Activated CD4-positive, CD25-positive, alpha-beta regulatory T cell treated with anti-CD3 and anti-CD28 coated beads, Interleukin-2, amount 50 U/mL, for 16 hours (primary cell): ENCODE measurements at regions not wholly inside any gene's neighbourhood (a gene's known extent, or its start where the extent isn't known, plus 50 kb on each side); places are given as distances from the start of the nearest gene placed in this dataset.

Source experiments
- DNase-seq: peaks from one replicate; pipeline ENCODE4 v3.0.0-alpha.2; 2020; ENCODE audit warnings: low read depth, low spot score

DNA sequence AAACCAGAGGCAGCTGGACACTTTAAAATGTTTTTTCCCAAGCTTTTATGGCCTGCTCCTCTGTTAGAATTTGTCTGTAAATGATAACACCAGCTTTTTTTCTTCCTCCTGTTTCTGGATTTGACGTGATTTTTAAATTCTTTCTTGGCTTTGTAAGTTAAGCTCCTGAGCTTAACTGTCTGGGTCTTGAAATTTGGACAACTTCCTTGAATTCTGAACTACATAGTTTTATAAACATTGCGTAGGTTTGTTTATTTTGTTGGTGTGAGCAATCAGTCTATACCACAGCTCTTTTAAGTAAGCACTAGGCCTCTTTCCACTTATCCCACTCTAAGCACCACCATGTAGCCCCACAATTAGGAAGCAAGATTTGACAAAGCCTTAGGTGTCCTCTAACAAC is 144.4 kb upstream of the GUCY1A1 start:
- DNase-seq: no peak

DNA sequence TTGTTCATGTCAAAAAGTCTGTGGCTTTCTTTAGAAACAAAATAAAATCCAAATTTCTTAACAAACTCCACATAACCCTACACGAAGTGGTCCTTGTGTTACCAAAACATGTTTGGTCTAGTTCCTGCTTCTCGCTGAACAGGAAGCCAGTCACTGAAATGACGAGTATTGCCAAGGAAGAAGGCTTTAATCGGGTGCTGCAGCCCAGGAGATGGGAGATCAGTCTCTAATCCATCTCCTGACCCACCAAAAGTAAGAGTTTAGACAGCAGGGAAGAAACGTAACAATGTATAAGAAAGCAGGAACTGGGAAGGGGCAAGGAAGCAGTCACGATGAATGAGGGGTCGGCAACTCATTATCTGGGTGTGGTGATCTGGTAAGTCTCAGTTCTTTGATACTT is 144.6 kb upstream of the MAP9 start:
- no peak for DNase-seq

DNA sequence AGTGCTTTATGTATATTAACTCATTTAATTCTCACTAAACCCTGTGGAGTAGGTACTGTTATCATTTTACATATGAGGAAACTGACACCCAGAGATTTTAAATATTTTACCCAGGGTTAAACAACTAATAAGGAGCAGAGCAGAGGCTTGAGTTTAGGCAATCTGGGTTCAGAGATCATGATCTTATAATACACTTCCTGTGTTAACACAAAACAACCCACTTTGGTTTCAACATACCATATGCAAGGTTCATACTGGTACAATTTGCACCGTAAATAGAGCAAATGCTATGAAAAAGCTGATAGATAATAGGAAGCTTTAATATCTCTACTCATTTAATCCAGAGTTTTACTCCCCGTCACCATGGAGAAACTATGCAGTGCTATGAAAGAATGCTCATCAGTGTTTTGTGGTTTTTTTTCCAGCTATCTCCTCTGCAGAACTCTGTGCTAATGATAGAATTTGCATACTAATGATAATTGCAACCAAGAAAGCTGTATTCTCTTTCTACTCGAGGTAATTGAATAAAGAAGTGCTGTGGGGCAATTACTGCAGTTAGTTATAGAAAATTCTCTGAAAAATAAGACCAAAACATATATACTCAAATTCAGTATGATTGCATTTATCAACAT is 138.8 kb upstream of the MAP9 start:
- DNase-seq: no peak

- no peak for DNase-seq
Observed at GRCh38 chr4:155514628-155515027, 137.9 kb upstream of the MAP9 start.

- DNase-seq: no peak
Observed at GRCh38 chr4:155512817-155513216, 136.1 kb upstream of the MAP9 start.

GRCh38 chr4:155512046-155512445 is 135.3 kb upstream of the MAP9 start:
- no peak for DNase-seq

GRCh38 chr4:155510771-155511170 is 134.0 kb upstream of the MAP9 start:
- no peak for DNase-seq

- DNase-seq: no peak
Observed at GRCh38 chr4:155509555-155509954, 132.8 kb upstream of the MAP9 start.

DNA sequence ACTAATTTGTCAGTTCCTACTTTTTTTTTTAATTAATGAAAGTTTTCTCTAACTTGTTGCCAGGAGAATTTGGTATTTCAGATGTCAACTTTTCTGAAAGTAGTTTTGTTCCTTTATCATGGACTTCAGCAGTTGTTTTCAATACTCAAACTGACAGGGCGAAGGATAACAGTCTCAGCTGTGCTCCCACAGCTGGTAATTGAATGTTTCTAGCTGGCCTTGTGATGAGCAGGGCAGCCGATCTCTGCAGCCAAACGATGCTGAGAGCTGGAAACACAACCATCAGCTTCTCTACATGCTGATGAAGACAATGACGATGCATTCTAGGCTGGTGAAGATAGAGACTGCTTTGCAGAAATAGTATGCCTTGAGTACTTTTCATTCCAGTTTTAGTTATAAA is 130.0 kb upstream of the MAP9 start:
- no peak for DNase-seq

DNA sequence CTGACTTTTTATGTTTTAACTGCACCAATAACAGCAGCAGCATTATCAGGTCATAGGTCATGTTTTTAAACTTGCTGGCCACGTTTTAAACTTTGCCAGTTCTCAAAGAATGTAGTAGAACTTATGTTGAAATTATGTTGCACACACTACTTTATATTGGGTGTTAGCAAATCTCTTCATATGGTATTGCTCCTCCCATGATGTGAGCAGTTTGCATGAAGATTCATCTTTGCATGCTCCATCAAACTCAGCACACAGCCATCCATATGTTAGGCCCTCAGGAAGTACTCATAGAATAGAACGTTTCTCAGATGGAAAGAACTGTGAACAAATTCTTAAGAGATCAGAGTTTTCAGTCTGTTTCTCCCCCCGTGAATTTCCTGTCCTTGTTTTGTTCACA is 128.6 kb upstream of the MAP9 start:
- DNase-seq: no peak

DNA sequence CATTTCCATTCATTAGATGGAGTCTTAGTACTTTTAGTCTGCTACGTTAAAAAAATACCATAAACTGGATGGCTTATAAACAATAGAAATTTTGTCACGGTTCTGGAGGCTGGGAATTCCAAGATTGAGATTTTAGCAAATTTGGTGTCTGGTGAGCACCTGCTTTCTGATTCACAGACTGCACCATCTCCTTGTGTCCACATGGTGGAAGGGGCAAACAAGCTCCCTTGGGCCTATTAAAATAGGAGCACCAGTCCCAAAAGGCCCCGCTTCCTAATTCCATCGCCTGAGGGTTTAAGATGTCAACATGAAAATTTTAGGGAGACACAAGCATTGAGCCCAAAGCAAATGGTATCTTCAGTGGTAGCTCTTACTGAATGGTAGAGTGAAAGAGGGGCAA is 120.5 kb upstream of the MAP9 start:
- DNase-seq: no peak

- DNase-seq: no peak
Observed at GRCh38 chr4:155496294-155496626, 119.5 kb upstream of the MAP9 start.

- no peak for DNase-seq
Observed at GRCh38 chr4:155495572-155496293, 119.0 kb upstream of the MAP9 start.

DNA sequence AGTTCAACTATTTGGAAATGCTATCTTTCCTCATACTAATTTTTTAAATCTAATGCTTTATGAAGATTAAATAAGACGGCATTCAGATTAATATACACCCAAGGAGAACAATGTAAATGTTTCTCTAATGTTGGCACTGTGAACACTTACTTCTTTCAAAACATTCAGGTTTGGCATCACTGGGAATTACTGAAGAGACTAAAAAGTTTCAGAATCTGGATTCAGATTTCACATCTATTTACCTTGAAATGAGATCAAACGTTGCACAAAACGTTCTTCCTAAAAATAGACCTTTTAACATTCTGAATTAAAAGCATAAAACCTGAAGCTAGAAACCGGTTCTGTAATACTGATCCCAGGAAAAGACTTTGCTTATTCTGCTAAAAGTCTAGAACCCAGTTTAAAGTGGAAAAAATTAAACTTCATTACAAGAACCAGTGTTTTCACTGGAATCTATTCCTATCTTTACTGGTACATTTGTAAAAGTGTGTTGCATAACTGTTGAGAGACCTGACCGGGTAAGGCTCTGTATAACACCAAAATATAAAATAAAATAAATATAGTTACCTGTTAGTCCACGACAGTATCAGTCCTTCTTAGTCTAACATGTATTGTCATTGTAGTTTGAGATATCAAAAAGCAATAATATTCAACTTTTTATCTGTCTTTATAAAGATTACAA is 117.4 kb upstream of the MAP9 start:
- DNase-seq: no peak

DNA sequence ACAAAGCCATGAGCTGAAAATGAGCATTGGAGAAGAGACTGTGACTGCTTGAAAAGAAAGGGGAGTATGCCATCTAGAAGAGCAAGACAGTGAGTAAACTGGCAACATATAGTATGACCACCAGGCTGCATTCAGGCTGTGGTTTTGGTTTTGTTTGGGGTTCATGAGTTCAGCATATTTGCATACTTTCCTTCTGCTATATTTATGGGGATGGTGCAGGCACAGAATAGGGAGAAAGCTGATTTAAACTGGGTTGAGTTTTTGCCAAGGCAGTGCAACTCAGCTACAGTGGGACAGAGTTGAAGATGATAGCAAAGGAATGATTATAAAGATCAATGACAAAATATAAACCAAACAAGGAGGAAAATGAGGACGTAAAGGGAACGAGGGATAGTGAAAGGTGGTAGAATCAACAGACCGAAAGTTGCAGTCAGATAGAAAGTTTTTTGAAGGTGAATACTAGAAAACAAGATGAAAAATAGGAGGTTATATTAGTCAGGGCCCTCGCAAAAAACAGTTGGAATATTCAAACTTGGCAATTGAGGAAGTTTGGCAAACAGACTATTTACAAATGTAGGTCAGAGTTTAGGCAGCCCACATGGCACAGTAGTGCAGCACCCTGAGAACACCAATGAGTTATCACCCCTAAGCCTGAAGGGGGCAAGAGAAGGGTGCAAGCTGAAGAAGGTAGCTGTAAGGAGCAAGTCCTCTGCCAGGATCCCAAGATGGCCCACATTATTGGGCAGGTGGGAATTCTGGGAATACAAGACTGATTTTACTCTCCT is 114.8 kb upstream of the MAP9 start:
- DNase-seq: no peak

DNA sequence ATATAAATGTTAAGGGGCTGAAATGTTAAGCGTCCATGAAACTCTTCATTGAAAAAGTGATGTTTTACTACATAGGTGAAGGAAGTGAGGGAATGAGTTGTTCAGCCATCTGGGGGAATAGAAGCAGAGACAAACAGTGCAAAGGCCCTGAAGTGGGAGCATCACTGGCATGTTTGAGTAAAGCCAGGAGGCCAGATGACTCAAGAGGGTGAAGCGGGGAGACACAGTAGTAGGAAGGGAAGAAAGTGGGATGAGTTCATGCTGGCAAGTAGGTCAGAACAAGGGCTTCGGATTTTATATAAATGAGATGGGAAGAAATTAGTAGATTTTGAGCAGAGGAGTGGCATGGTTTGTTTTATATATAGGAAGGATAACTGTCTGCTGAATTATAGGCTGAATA is 112.5 kb upstream of the MAP9 start:
- no peak for DNase-seq

- DNase-seq: no peak
Observed at GRCh38 chr4:155488691-155489090, 111.9 kb upstream of the MAP9 start.

GRCh38 chr4:155487210-155487609 is 110.4 kb upstream of the MAP9 start:
- DNase-seq: no peak

- no peak for DNase-seq
Observed at GRCh38 chr4:155481150-155481549, 104.4 kb upstream of the MAP9 start.

DNA sequence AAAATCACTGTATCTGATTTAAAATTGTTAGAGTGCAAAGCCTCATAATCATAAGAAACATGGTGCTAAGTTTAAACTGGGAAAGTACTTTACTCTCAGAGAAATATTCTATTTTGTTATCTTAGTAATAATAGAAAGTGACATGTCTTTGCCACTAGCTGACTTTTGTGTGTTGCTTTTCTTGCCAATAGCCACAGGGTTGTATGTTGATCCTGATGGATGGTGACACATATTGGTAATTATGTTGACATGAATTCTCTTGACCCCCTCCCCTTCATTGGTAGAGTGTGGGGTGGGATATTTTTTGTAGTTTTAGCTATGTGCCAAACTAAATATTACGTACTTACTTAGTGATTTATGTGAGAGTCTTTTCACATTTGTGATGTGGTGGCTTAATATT is 103.1 kb upstream of the MAP9 start:
- DNase-seq: no peak

DNA sequence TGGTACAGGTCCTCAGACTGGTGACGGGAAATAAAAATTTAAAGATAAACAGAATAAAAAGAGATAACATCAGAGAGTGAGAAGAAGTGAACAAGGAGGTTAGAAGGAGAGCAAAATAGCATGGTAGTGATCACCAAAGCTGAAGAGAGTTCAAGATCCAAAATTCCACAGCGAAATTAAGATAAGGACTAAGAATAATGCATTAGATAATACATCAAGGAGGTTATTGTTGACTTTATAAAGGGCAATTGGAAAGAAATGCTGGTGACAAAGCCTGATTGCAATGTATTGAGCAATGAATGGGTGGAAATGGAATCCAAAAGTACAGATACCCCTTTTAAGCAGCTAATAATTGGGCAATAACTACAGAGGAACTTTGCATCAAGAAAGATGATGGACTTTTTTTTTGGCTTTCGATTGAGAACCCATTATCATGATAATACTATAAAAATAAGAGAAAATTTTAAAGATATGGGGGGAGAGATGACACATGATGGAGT is 101.6 kb upstream of the MAP9 start:
- no peak for DNase-seq

- DNase-seq: no peak
Observed at GRCh38 chr4:155474758-155475157, 98.0 kb upstream of the MAP9 start.
